ENCODE measurements at regions not wholly inside any gene's neighbourhood (a gene's known extent, or its start where the extent isn't known, plus 50 kb on each side); places are given as distances from the start of the nearest gene placed in this dataset.

DNA sequence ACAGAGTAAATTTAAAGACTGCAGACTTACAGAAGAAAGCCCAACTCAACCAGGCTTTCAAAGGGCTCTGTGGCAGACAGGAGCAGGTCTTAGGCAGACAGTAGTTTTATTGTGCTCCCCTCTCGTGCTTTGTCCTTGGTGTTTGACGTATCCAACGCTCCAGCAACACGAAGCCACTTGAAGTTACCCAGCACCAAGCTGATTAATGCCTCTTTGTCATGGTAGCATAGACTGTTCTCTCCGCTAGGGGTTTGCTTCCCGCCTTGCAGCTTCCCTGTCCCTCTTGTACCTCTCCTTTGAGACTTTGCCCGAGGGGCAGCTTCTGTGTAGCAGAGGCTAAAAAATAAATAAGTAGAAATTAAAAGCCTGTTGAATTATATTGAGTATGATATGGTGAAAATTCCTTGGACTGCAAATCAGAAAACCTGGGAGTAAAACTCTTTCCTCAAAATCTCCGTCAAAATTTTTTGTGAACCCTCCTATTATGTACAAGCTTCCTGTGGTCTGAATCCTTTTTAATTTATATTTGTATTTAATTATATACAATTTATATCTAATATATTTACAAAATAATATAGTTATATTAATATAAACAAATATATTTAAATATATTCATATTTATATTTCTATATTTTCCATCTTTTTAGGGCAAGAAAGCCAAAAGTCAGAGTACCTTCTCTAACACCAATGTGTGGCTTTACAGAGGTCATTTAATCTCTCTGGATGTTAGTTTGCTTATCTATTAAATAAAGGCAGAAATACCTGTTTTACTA, 405.4 kb downstream of the DMAC1 start:
- TF ChIP-seq, protein P1, sequence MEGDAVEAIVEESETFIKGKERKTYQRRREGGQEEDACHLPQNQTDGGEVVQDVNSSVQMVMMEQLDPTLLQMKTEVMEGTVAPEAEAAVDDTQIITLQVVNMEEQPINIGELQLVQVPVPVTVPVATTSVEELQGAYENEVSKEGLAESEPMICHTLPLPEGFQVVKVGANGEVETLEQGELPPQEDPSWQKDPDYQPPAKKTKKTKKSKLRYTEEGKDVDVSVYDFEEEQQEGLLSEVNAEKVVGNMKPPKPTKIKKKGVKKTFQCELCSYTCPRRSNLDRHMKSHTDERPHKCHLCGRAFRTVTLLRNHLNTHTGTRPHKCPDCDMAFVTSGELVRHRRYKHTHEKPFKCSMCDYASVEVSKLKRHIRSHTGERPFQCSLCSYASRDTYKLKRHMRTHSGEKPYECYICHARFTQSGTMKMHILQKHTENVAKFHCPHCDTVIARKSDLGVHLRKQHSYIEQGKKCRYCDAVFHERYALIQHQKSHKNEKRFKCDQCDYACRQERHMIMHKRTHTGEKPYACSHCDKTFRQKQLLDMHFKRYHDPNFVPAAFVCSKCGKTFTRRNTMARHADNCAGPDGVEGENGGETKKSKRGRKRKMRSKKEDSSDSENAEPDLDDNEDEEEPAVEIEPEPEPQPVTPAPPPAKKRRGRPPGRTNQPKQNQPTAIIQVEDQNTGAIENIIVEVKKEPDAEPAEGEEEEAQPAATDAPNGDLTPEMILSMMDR (IDR thresholded peaks at IDR 0.05) = no peak
- TF ChIP-seq POLR2AphosphoS5 (IDR thresholded peaks at IDR 0.05) = no peak
